DOHH2 (cell line): ENCODE measurements at regions not wholly inside any gene's neighbourhood (a gene's known extent, or its start where the extent isn't known, plus 50 kb on each side); places are given as distances from the start of the nearest gene placed in this dataset.

Experiments used
- CTCF ChIP-seq: fragments of 200-600 bp; sonication (generic); IDR thresholded peaks from one replicate; pipeline ENCODE4 v1.5.1; 2014; ENCODE audit warnings: antibody characterized with exemption, mild to moderate bottlenecking, low read depth, low read length; ENCODE audit not compliant: poor library complexity, severe bottlenecking
- EZH2phosphoT487 ChIP-seq: fragments of 200-600 bp; sonication (generic); IDR thresholded peaks from 2 replicates; pipeline ENCODE4 v1.6.1; 2017; ENCODE audit warnings: borderline replicate concordance, mild to moderate bottlenecking, antibody characterized with exemption, low read length, moderate library complexity, mixed read lengths

GRCh38 chr14:55803873-55804553 lies 224.0 kb downstream of the KTN1 start:
- TF ChIP-seq CTCF, result no peak
- TF ChIP-seq EZH2phosphoT487, result no peak
